Heart left ventricle (tissue), 16 donors: ENCODE measurements at regions not wholly inside any gene's neighbourhood (a gene's known extent, or its start where the extent isn't known, plus 50 kb on each side); places are given as distances from the start of the nearest gene placed in this dataset.

Source experiments
- ATAC-seq, 4 donors: fragments of 200-7000 bp; cut with Tn5 transposase; one replicate each; pipeline ENCODE4 v1.9.1; 2020 to 2022; ENCODE audit warnings: moderate library complexity in 4 of 4, mild to moderate bottlenecking in 3 of 4, moderate number of reproducible peaks in 1 of 4
- DNase-seq, 5 donors: peaks; one replicate each; pipeline ENCODE4 v3.0.0-alpha.2; 2020
- H3K27ac ChIP-seq, 12 donors: fragments of 200-600 bp; sonication (generic) in 4 of 12; one replicate each; pipeline versions ENCODE4 v1.5.0 to v1.8.0; 2016 to 2022; ENCODE audit warnings: mild to moderate bottlenecking in 2 of 12
- H3K27me3 ChIP-seq, 9 donors: fragments of 200-600 bp; sonication (generic) in 2 of 9; one replicate each; pipeline versions ENCODE4 v1.5.1 to v1.8.0; 2016 to 2022; ENCODE audit warnings: mild to moderate bottlenecking in 3 of 9
- H3K36me3 ChIP-seq, 9 donors: fragments of 200-600 bp; sonication (generic) in 2 of 9; one replicate each; pipeline versions ENCODE4 v1.5.0 to v1.8.0; 2018 to 2022; ENCODE audit warnings: mild to moderate bottlenecking in 2 of 9
- H3K4me1 ChIP-seq, 12 donors: fragments of 200-600 bp; sonication (generic) in 4 of 12; one replicate each; pipeline versions ENCODE4 v1.5.0 to v1.8.0; 2016 to 2022; ENCODE audit warnings: mild to moderate bottlenecking in 3 of 12
- H3K4me3 ChIP-seq, 12 donors: fragments of 200-600 bp; sonication (generic) in 4 of 12; one replicate each; pipeline versions ENCODE4 v1.5.0 to v1.8.0; 2017 to 2022; ENCODE audit warnings: mild to moderate bottlenecking in 9 of 12, moderate library complexity in 4 of 12
- H3K9me3 ChIP-seq, 12 donors: fragments of 200-600 bp; sonication (generic) in 4 of 12; one replicate each; pipeline versions ENCODE4 v1.5.0 to v1.8.0; 2016 to 2022; ENCODE audit warnings: mild to moderate bottlenecking in 1 of 12
- POLR2A ChIP-seq, 2 donors: fragments of 450-650 bp; IDR thresholded peaks; one replicate each; pipeline ENCODE4 v1.6.1; 2017; ENCODE audit warnings: antibody characterized with exemption in 2 of 2, mild to moderate bottlenecking in 2 of 2, moderate library complexity in 2 of 2
- WGBS, 4 donors: extraction: QIAGEN DNeasy Blood & Tissue Kit in 2 of 4; methylation state at CpG; one replicate each; pipeline versions ENCODE4 v1.1.5 to v1.1.7; 2013 to 2018; 5-methylcytosine and 5-hydroxymethylcytosine counted together
- intact Hi-C, 10 donors: fragments of 100-400 bp; cut with DNase I; formaldehyde crosslinking; loops; one replicate each; pipeline versions ENCODE4 v1.11.1 to v1.14.2; 2022
- TF ChIP-seq, protein P1 (sequence below), 12 donors: fragments of 200-600 bp; sonication (generic) in 4 of 12; IDR thresholded peaks; one replicate each; pipeline versions ENCODE4 v1.5.0 to v1.8.0; 2018 to 2022; ENCODE audit warnings: antibody characterized with exemption in 12 of 12, mild to moderate bottlenecking in 5 of 12
- donor health status: ischemic (EF 13 %, LVEDD 7.1; RV severe dilation, severe dysfunction).
- donor health status: healthy with polysubstance abuse.
- donor health status: DM: no; HTN: yes; CAD: no.
- donor health status: DM: no; HTN: no; CAD: no.
- donor health status: ischemic (EF 25% LVEDD 6.9; RV normal size, moderate dysfunction).
- donor health status: ischemic (EF 25% LVEDD 5.7; RV mildly dilated, moderate dysfunction).
- donor health status: healthy.
- donor health status: DM: yes; HTN: yes; CAD: no.
- donor health status: ischemic (EF 35%, LVEDD 5.7; RV mildly dilated, moderate dysfunction).
- donor health status: nonischemic (EF 11% LVEDD 7.7; RV severe dilation, severe dysfunction).
- donor health status: DM: yes; HTN: yes; CAD: no.
- donor health status: PGD.
- donor health status: ischemic (EF 29% LVEDD 5.4; RV normal size, mild dysfunction).
- donor health status: nonischemic (EF 23%, LVEDD 6.1; RV moderate dilation, normal function).

DNA sequence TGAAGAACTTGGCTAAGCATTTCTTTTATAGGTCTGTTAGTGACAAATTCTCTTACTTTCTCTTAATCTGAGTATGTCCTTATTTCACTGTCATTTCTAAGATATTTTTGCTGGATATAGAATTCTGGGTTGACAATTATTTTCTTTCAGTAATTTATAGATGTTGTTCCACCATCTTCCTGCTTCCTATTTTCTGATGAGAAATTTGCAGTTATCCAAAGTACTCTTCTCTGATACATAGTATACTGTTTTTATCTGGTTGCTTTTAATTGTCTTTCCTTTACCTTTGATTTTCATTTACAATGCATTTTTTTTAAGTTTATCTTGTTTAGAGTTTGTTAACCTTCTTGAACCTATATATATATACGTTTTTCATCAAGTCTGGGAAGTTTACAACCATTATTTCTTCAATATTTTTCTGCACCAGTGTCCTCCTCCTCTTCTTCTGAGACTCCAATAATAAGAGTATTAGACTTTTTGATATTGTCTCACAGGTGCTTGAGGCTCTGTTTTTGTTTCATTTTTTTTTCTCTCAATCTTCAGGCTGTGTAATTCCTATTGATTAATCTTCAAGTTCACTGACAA, 101.6 kb upstream of the INSIG1 start:
- H3K36me3 ChIP-seq: no peaks in the 10 kb centered on the region
- WGBS, 4 donors: 51 to 66% (median 60%) methylated on average over 1 of the region's 1 CpG
- DNase-seq (no peak), ATAC-seq (no peak)
- no peak overlapping the region for H3K27ac ChIP-seq
- H3K4me3 ChIP-seq: no peak overlapping the region
- peaks cover 0 to 15% (median 3%) of the 10 kb centered on the region in 9 donors for H3K27me3 ChIP-seq
- TF ChIP-seq, protein P1, sequence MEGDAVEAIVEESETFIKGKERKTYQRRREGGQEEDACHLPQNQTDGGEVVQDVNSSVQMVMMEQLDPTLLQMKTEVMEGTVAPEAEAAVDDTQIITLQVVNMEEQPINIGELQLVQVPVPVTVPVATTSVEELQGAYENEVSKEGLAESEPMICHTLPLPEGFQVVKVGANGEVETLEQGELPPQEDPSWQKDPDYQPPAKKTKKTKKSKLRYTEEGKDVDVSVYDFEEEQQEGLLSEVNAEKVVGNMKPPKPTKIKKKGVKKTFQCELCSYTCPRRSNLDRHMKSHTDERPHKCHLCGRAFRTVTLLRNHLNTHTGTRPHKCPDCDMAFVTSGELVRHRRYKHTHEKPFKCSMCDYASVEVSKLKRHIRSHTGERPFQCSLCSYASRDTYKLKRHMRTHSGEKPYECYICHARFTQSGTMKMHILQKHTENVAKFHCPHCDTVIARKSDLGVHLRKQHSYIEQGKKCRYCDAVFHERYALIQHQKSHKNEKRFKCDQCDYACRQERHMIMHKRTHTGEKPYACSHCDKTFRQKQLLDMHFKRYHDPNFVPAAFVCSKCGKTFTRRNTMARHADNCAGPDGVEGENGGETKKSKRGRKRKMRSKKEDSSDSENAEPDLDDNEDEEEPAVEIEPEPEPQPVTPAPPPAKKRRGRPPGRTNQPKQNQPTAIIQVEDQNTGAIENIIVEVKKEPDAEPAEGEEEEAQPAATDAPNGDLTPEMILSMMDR (IDR thresholded peaks at IDR 0.05): no peak
- no peak for TF ChIP-seq POLR2A (IDR thresholded peaks at IDR 0.05)
- intact Hi-C loops: loop anchor here in 3 of 10 donors (10.0 kb wide), 2 partner anchors 99 to 271 kb away; partner anchors contain the start of gene INSIG1 (in 1 of the 3)
- H3K4me1 ChIP-seq: peaks cover 0 to 1% (median 0%) of the 10 kb centered on the region in 12 donors
- H3K9me3 ChIP-seq: peaks cover 0 to 24% (median 16%) of the 10 kb centered on the region in 12 donors

DNA sequence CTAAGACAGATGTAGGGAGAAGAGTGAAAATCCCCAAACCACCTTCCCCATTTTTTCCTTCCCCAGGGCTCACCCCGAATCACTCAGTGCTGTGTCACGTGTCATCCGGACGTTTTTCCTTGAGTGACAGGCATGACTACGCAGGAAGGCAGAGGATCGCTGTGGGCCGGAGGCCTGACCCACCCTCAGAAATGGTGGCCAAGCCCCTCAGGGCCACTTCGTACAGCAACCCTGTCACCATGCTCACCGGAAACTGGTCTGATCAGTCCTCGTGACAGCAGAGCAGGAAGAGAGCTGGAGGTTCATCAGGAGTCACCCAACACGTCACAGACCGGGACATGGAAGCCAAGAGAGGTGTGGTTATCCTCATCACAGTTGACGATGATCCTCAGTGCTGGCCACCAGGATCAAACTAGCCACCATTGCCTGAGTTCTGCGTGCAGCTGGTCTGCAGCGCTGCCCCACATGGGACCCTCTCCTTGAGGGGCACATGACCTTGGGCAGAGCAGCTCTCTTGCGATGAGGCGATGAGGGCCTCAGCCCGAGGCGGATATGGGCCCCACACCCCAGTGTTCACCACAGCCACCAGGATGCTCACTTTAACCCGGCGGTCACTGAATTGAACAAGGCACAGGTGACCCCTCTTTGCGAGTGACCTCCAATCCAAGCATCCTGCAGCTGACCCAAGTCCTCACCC, 99.3 kb upstream of the INSIG1 start:
- WGBS, 4 donors: 80 to 90% (median 86%) methylated on average over 20 to 22 of the region's 22 CpGs
- Histone ChIP-seq H3K9me3 (peaks cover 0 to 24% (median 16%) of the 10 kb centered on the region in 12 donors), H3K27ac (no peak overlapping the region), H3K36me3 (no peaks in the 10 kb centered on the region), H3K4me3 (no peak overlapping the region), H3K4me1 (no peaks in the 10 kb centered on the region), H3K27me3 (peaks cover 0 to 5% (median 0%) of the 10 kb centered on the region in 9 donors)
- ATAC-seq (no peak), DNase-seq (peak in 1 of 5 donors; percentile 2)
- no peak for TF ChIP-seq POLR2A (IDR thresholded peaks at IDR 0.05)
- TF ChIP-seq, protein P1 (IDR thresholded peaks at IDR 0.05): no peak
- intact Hi-C loops: loop anchor here in 3 of 10 donors (10.0 kb wide), 2 partner anchors 96 to 274 kb away; partner anchors contain the start of gene INSIG1 (in 1 of the 3)

DNA sequence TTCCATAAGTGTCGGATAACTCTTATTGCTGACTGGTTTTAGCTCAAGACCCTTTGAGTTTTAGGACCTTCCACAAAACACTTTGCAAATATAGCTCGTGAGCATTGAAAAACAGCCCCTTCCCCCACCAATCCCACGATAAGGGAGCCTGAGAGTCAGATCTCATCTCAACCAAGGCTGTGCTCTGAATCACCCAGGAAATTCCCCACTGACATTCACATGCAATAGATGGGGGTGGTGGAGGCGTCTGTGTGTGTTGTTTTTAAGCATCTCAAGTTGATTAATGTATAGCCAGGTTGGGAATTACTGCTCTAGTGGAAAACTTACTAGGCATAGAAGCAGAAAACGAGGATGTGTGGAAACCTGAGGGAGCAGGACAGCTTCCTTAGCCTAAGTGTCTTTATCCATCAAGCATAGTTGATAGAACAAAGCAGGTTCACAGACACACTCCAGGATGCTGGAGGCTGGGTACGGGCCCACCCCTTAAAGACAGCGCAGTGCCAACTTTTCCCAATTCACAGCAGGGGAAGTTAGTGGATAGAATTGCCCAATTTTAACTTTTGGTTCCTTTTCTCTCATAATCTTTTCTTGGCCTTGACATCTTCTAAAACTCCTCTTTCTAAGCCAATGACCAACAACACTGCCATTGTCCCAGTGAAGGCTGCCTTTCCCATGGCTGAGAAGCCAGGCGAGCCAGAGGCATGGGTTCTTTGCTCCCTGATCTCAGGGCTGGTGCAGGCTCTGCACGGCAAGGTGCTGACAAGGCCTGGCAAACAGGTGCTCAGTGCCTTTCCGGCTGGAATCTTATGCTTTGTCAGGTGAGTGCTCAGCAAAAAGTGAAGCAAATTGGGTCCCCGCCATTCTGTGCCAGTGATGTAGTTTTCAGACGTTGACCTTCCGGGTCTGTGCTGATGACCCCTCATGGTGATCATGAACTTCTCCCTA, 98.5 kb upstream of the INSIG1 start:
- no peak for TF ChIP-seq POLR2A (IDR thresholded peaks at IDR 0.05)
- TF ChIP-seq, protein P1 (IDR thresholded peaks at IDR 0.05): no peak
- DNase-seq: peak in 1 of 5 donors; percentile 15
- Histone ChIP-seq H3K27ac (no peak overlapping the region), H3K9me3 (peaks cover 0 to 24% (median 16%) of the 10 kb centered on the region in 12 donors), H3K36me3 (no peaks in the 10 kb centered on the region), H3K4me1 (no peaks in the 10 kb centered on the region), H3K4me3 (no peak overlapping the region), H3K27me3 (peaks cover 0 to 4% (median 0%) of the 10 kb centered on the region in 9 donors)
- no peak for ATAC-seq
- 79 to 82% (median 81%) methylated on average over 13 of the region's 13 CpGs for WGBS, 4 donors
- intact Hi-C loops: loop anchor here in 3 of 10 donors (10.0 kb wide), 2 partner anchors 96 to 274 kb away; partner anchors contain the start of gene INSIG1 (in 1 of the 3)
